Upper lobe of left lung (tissue), 6 donors: ENCODE measurements at regions not wholly inside any gene's neighbourhood (a gene's known extent, or its start where the extent isn't known, plus 50 kb on each side); places are given as distances from the start of the nearest gene placed in this dataset.

Experiments used
- ATAC-seq, 2 donors: fragments of 200-7000 bp; cut with Tn5 transposase; one replicate each; pipeline ENCODE4 v1.9.1; 2022; ENCODE audit warnings: mild to moderate bottlenecking in 2 of 2, moderate library complexity in 2 of 2; ENCODE audit not compliant: low FRiP score in 2 of 2
- DNase-seq, 2 donors: peaks; one replicate each; pipeline ENCODE4 v3.0.0-alpha.2; 2019 to 2020
- H3K27ac ChIP-seq, 4 donors: fragments of 200-600 bp; sonication (generic); one replicate each; pipeline ENCODE4 v1.5.1; 2016 to 2019
- H3K27me3 ChIP-seq, 4 donors: fragments of 200-600 bp; sonication (generic); one replicate each; pipeline ENCODE4 v1.5.1; 2017 to 2019
- H3K36me3 ChIP-seq, 4 donors: fragments of 200-600 bp; sonication (generic); one replicate each; pipeline ENCODE4 v1.5.1; 2016 to 2019
- H3K4me1 ChIP-seq, 4 donors: fragments of 200-600 bp; sonication (generic); one replicate each; pipeline ENCODE4 v1.5.1; 2018 to 2019
- H3K4me3 ChIP-seq, 4 donors: fragments of 200-600 bp; sonication (generic); one replicate each; pipeline ENCODE4 v1.5.1; 2017 to 2019; ENCODE audit warnings: mild to moderate bottlenecking in 2 of 4, moderate library complexity in 1 of 4
- H3K9me3 ChIP-seq, 4 donors: fragments of 200-600 bp; sonication (generic); one replicate each; pipeline ENCODE4 v1.5.1; 2018 to 2019
- CTCF ChIP-seq, 6 experiments: fragments of 450-650 bp in 4 of 6; fragments of 200-600 bp in 2 of 6; sonication (generic) in 2 of 6; IDR thresholded peaks; one replicate each; pipeline ENCODE4 v1.5.1; 2016 to 2019; ENCODE audit warnings: antibody characterized with exemption in 6 of 6
- EP300 ChIP-seq, 4 donors: sonication (generic); formaldehyde crosslinking; IDR thresholded peaks; one replicate each; pipeline ENCODE4 v1.5.1; 2017; ENCODE audit warnings: antibody characterized with exemption in 4 of 4, control low read depth in 2 of 4
- POLR2A ChIP-seq, 4 donors: fragments of 450-650 bp; IDR thresholded peaks; one replicate each; pipeline ENCODE4 v1.5.1; 2016 to 2017; ENCODE audit warnings: antibody characterized with exemption in 4 of 4, mild to moderate bottlenecking in 2 of 4
- POLR2AphosphoS5 ChIP-seq, 2 donors: sonication (generic); formaldehyde crosslinking; IDR thresholded peaks; one replicate each; pipeline ENCODE4 v1.5.1; 2017; ENCODE audit warnings: antibody characterized with exemption in 2 of 2
- WGBS, 2 donors: methylation state at CpG; one replicate each; pipeline ENCODE4 v1.1.5; 2017 to 2018; 5-methylcytosine and 5-hydroxymethylcytosine counted together
- donor health status: DM: no; HTN: no; CAD: no; lungs with moderate emphysema.
- donor health status: DM: no; HTN: yes; CAD: no; lungs with severe emphysema.

- Histone ChIP-seq H3K36me3 (no peaks in the 10 kb centered on the region), H3K27me3 (no peaks in the 10 kb centered on the region), H3K4me1 (no peaks in the 10 kb centered on the region), H3K4me3 (no peak overlapping the region), H3K9me3 (no peaks in the 10 kb centered on the region), H3K27ac (no peak overlapping the region)
- DNase-seq (no peak), ATAC-seq (no peak)
- TF ChIP-seq POLR2AphosphoS5 (IDR thresholded peaks at IDR 0.05) = no peak
- TF ChIP-seq POLR2A (IDR thresholded peaks at IDR 0.05) = no peak
- no peak for TF ChIP-seq CTCF (IDR thresholded peaks at IDR 0.05)
- TF ChIP-seq EP300 (IDR thresholded peaks at IDR 0.05) = no peak
- 72 to 80% methylated on average over 2 of the region's 2 CpGs for WGBS, 2 donors
Observed at GRCh38 chr14:42013559-42013958, 406.9 kb downstream of the LRFN5 start.

GRCh38 chr14:42013153-42013552 is 406.5 kb downstream of the LRFN5 start:
- H3K27ac ChIP-seq = no peak overlapping the region
- H3K36me3 ChIP-seq = no peaks in the 10 kb centered on the region
- H3K27me3 ChIP-seq = no peaks in the 10 kb centered on the region
- no peak overlapping the region for H3K4me3 ChIP-seq
- no peak for ATAC-seq
- no peak for DNase-seq
- H3K4me1 ChIP-seq = no peaks in the 10 kb centered on the region
- no peak for TF ChIP-seq POLR2A (IDR thresholded peaks at IDR 0.05)
- no peak for TF ChIP-seq CTCF (IDR thresholded peaks at IDR 0.05)
- TF ChIP-seq POLR2AphosphoS5 (IDR thresholded peaks at IDR 0.05) = no peak
- no peak for TF ChIP-seq EP300 (IDR thresholded peaks at IDR 0.05)
- H3K9me3 ChIP-seq = no peaks in the 10 kb centered on the region

DNA sequence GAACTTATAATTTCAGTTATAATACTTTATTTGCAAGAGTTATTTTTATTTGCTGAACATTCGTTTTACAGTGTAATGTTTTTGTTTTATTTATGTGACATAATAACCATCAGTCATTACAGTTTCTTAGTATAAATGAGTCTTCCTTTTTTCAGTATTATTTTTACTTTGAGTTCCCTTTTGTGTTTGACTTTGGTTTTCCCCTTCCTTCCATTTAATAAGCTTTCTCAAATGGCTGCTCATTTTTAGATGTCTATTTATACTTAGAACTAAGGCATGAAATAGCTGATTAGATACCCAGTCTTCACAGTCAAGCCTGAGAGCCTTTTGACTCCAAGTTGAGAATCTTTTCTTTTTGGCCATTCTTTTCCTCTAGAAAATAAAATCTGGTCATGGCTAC is 404.5 kb downstream of the LRFN5 start:
- TF ChIP-seq EP300 (IDR thresholded peaks at IDR 0.05) (no peak), CTCF (IDR thresholded peaks at IDR 0.05) (no peak), POLR2AphosphoS5 (IDR thresholded peaks at IDR 0.05) (no peak), POLR2A (IDR thresholded peaks at IDR 0.05) (no peak)
- Histone ChIP-seq H3K4me1 (no peaks in the 10 kb centered on the region), H3K4me3 (no peak overlapping the region), H3K27me3 (no peaks in the 10 kb centered on the region), H3K36me3 (no peaks in the 10 kb centered on the region), H3K27ac (no peak overlapping the region), H3K9me3 (no peaks in the 10 kb centered on the region)
- WGBS, 2 donors = 40 to 51% methylated on average over 1 of the region's 1 CpG
- DNase-seq (no peak), ATAC-seq (no peak)

DNA sequence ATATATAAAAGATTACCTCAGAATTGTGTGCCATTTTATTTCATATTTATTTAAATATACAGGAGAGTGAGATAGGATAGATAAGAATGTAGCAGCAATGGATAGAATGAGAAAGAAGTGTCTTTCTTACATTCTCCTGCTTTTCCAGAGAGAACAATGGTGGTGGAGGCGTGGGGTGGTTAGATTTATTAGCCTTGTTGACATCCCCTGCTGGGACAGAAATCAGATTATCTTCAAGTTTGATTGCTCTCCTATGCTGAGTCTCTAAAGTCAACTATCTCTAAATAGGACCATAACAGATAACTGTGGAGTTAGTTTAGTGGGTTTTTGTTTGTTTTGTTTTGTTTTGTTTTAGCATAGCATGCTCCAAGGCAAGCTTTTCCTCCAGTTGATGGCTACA is 397.6 kb downstream of the LRFN5 start:
- H3K4me1 ChIP-seq = no peaks in the 10 kb centered on the region
- WGBS, 2 donors = 57 to 66% methylated on average over 1 of the region's 1 CpG

More for the DNA sequence above, 397.6 kb downstream of the LRFN5 start:
- H3K4me3 ChIP-seq = no peak overlapping the region
- no peaks in the 10 kb centered on the region for H3K9me3 ChIP-seq
- no peaks in the 10 kb centered on the region for H3K36me3 ChIP-seq
- TF ChIP-seq EP300 (IDR thresholded peaks at IDR 0.05) = no peak
- TF ChIP-seq POLR2A (IDR thresholded peaks at IDR 0.05) = no peak
- no peak for TF ChIP-seq CTCF (IDR thresholded peaks at IDR 0.05)
- TF ChIP-seq POLR2AphosphoS5 (IDR thresholded peaks at IDR 0.05) = no peak
- no peak overlapping the region for H3K27ac ChIP-seq
- no peak for ATAC-seq
- DNase-seq = no peak
- no peaks in the 10 kb centered on the region for H3K27me3 ChIP-seq
